ENCODE measurements at regions not wholly inside any gene's neighbourhood (a gene's known extent, or its start where the extent isn't known, plus 50 kb on each side); places are given as distances from the start of the nearest gene placed in this dataset.
"Not testable (repeated sequence)": the region's sequence is repeated elsewhere in the genome, so short reads cannot be mapped to it uniquely, and the experiment has no call there.

GRCh38 chr10:59432207-59432900 lies 70.0 kb upstream of the FAM13C start:
- H3K4me3 ChIP-seq (ENCODE audit: low read length in 3 of 3): no peak overlapping the region
- intact Hi-C loops (cut with DNase I): no loop called here
- no peak for FAIRE-seq
- H3K27ac ChIP-seq (ENCODE audit: low read depth in 2 of 2, low read length in 2 of 2): no peak overlapping the region
- H3K27me3 ChIP-seq (ENCODE audit: control insufficient read depth, insufficient read depth, low read length): no peaks in the 10 kb centered on the region
- H3K9me3 ChIP-seq (ENCODE audit: control insufficient read depth in 2 of 3, insufficient read depth in 1 of 3, low read length in 3 of 3): no peaks in the 10 kb centered on the region
- no peak for DNase-seq
- H3K36me3 ChIP-seq (ENCODE audit: control insufficient read depth in 2 of 3, insufficient read depth in 3 of 3, low read length in 3 of 3): no peaks in the 10 kb centered on the region
- TF ChIP-seq CTCF (IDR thresholded peaks at IDR 0.05; ENCODE audit: borderline replicate concordance, extremely low read depth, insufficient read depth): no peak
- H3K9ac ChIP-seq (ENCODE audit: low read length in 3 of 3): no peak overlapping the region
- H3K4me1 ChIP-seq (ENCODE audit: control insufficient read depth in 2 of 3, insufficient read depth in 2 of 3, low read depth in 1 of 3, low read length in 3 of 3): no peaks in the 10 kb centered on the region

- H3K27ac ChIP-seq (ENCODE audit: low read depth in 2 of 2, low read length in 2 of 2); H3K9me3 ChIP-seq (ENCODE audit: control insufficient read depth in 2 of 3, insufficient read depth in 1 of 3, low read length in 3 of 3); H3K27me3 ChIP-seq (ENCODE audit: control insufficient read depth, insufficient read depth, low read length); DNase-seq; H3K4me3 ChIP-seq (ENCODE audit: low read length in 3 of 3); H3K36me3 ChIP-seq (ENCODE audit: control insufficient read depth in 2 of 3, insufficient read depth in 3 of 3, low read length in 3 of 3); H3K4me1 ChIP-seq (ENCODE audit: control insufficient read depth in 2 of 3, insufficient read depth in 2 of 3, low read depth in 1 of 3, low read length in 3 of 3); FAIRE-seq; H3K9ac ChIP-seq (ENCODE audit: low read length in 3 of 3); intact Hi-C loops (cut with DNase I): not testable (repeated sequence)
Observed at GRCh38 chr10:59413795-59414194, 51.4 kb upstream of the FAM13C start.
